ENCODE measurements at regions not wholly inside any gene's neighbourhood (a gene's known extent, or its start where the extent isn't known, plus 50 kb on each side); places are given as distances from the start of the nearest gene placed in this dataset.
"Not testable (repeated sequence)": the region's sequence is repeated elsewhere in the genome, so short reads cannot be mapped to it uniquely, and the experiment has no call there.

DNA sequence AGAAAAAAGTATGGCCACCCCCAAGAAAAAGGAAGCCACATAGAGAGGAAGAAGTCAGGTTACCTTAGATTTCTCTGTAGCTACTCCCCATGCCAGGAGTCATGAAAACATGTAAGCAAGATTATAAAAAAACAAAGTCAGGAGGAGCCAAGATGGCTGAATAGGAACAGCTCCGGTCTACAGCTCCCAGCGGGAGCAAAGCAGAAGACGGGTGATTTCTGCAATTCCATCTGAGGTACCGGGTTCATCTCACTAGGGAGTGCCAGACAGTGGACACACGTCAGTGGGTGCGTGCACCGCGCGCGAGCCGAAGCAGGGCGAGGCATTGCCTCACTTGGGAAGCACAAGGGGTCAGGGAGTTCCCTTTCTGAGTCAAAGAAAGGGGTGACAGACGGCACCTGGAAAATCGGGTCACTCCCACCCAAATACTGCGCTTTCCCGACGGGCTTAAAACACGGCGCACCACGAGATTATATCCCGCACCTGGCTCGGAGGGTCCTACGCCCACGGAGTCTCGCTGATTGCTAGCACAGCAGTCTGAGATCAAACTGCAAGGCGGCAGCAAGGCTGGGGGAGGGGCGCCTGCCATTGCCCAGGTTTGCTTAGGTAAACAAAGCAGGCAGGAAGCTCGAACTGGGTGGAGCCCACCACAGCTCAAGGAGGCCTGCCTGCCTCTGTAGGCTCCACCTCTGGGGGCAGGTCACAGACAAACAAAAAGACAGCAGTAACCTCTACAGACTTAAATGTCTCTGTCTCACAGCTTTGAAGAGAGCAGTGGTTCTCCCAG, 347.3 kb downstream of the HINT1 start:
- not testable (repeated sequence) for DNase-seq

DNA sequence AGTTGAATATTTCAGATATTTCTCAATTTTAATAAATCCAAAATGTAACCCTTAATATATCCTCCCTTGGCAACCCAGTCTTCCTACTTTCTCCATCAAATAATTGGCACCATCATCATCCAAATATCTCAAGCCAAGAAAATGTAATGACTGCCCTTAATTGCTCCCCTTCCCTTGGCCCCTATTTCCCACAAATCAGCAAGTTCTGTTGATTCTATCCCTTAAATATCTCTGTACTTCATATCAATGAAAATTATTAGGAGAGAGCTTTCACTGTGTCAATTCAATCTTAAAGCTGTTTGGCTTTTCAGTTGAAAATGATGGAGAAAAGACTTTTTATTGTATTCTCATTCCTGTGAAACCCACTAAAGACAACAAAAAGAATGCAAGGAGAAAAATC, 349.8 kb downstream of the HINT1 start:
- no peak for DNase-seq

DNA sequence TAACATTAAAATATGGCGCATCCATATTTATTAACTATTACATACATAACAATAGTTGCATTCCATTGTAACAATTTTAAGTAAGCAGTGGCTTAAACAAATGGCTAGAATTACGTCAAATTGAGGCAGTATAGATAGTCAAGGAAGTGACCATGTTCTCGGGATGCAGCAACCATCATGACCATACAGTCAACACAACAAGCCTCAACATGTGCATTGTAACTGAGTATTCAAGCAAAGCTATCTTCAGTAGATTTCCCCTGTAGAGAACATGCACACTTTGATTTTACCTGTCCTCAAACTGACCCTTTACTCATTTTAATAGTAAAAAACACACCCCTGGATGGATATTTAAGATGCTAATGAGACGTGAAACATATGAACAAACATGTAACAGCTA, 356.4 kb downstream of the HINT1 start:
- DNase-seq: no peak

DNA sequence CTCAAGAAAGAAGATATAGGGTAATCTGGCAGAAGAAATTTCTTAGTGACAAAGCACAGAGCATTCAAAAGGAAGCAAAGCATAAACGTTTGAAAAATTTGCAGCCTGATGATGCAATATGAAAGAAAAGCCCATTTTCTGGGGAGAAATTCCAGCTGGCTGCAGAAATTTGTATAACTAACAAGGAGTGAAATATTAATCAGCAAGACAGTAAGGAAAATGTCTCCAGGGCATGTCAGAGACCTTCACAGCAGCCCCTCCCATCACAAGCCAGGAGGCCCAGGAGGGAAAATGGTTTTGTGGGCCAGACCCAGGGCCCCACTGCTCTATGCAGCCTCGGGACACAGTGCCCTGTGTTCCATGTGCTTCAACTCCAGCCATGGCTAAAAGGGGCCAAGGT, 359.4 kb downstream of the HINT1 start:
- DNase-seq: no peak

DNA sequence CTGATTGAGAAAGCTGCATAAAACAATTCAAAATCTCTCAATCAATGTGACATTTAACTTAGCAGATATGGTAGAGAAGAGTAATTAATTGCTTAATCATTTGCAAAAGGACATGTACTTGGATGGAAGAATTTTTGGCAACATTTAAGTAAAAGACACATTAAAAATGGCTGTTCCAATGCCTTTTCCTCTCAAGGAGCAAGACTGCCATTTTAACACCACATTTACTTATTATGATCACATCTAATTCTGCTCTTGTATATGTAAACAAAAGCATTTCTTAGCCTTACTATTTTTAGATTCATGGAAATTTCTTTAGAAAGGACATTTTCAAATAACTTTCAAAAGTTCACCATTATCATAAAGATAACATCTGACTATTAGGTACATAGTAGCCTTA, 360.0 kb downstream of the HINT1 start:
- DNase-seq: no peak

DNA sequence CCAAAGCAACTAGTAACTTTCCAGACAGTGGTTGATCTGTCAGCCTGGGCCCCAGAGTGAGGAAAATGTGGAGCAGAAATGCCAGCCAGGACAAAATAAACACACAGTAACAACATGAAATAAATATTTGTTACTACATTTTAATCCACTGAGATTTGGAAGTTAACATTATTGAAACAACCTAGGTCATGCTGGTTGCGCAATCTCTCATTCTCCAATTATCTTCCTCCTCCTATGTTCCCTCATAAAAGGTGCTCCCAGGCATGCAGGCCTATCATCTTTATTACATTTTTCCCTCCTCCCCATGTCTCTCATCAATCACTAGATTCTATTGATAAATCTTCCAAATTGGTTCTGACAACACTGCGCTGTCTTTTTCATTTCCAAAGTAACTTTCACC, 363.1 kb downstream of the HINT1 start:
- no peak for DNase-seq

DNA sequence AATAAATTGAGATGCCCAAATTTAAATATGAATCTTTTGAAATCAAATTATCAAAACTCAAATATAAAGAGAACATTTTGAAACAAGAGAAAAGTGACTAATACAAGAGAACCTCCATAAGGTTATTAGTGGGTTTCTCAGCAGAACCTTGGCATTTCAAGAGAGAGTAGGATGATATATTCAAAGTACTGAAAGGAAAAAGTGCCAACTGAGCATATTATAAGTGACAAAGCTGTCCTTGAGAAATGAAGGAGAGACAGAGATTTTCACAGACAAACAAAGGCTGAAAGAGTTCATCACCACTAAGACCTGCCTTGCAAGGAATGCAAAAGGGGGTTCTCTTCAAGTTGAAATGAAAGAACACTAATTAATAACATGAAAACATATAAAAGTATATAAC, 366.0 kb downstream of the HINT1 start:
- no peak for DNase-seq

DNA sequence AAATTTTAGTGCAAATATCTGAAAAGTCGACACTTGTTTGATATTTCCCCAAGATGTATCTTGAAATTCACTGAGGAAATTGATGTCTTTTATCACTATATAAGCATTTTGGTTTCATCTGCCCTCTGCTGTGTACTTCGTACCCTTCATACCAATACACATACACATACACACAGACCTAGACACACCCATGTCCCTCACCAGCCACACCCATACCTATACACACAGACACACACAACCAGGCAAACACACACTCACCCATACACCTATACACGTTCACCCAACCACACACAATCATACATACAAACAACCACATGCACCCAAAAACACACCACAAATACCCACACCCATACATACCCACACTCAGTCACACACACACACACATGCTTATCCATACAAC, 367.8 kb downstream of the HINT1 start:
- no peak for DNase-seq

DNA sequence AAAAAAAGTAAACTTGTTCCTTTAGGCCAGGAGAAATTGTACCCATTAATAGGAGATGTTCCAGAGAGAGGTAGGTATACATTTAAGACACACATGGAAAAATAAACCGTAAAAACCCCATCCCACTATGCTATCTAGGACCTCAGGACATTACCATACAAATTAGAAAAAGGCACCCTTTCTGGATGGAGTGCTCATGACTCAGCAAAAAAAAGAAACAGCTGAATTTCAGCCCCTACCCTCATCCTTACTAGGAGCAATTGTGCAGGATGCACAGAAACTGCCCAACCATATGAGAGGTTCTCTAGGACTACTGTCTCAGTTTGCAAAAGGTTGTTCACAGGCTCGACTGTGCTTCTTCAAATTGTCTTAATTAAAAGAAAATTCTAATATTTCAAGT, 368.2 kb downstream of the HINT1 start:
- DNase-seq: no peak

DNA sequence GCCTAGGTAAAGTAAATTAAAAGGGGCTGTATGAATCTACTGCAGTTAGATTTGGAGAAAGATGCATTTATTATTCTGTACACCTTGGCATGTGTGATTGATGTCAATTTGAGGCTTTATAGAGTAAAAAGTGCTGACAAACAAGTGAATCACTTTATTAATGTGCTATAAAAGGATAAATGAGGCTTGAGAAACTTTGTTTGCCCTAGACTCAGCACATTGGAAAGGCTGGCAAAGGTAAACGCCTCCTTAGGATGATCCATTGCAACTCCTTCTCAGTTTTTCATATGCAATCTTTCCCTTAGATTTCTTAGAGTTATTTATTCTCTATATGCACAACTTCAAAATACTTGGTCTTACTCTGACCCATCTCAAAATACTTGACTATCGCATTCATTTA, 369.0 kb downstream of the HINT1 start:
- no peak for DNase-seq

DNA sequence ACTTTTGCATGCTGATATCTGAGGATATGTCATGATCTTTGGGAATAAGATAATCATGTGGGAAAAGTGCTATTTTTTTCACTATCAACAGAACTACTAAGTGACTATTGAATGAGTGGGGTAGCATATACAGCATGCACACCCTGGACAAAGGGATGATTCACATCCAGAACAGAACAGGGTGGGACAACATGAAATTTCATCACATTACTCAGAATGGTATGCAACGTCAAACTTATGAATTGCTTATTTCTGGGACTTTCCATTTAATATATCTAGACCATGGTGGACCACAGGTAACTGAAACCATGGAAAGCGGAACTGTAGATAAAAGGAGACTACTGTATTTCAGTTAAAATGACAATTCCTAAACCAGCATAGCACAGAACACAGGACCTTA, 370.0 kb downstream of the HINT1 start:
- no peak for DNase-seq

DNA sequence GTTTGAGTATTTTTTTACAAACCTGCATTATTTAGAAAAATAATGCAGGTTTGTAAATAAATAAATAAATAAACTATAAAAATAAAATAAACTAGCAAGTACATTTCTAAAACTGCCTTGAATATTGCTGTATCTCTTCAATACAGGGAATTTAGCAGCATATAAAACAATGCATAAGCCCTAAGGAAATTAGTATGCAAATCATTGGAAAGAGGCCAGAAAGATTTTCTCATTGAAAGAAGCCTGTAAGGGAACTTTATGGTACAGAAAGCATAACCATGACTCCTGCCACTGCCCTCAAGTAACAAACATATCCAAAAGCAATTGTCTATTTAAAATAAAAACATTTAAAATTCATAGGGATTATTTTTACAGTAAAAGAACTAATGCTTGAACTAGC, 387.3 kb downstream of the HINT1 start:
- no peak for DNase-seq

DNA sequence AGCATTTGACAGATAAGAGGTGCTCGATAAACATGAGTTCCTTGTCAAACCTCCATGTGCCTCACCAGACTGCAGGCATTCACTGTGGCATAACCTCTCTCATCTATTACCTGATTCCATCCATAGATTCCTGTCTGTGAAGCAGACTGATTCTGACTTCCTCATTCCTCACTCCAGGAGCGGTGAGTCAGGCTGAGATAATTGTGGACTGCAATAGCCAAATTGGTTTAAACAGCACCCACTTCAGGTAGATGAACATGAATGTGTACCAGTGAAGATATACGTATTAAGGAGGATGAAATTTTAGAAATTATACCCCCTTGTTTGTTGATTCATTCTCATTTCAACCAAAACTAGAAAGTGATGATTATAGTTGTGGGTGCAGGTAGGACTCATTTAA, 391.2 kb downstream of the HINT1 start:
- peak in 3 of 4 experiments; percentile 19 to 41 (median 34) for DNase-seq

DNA sequence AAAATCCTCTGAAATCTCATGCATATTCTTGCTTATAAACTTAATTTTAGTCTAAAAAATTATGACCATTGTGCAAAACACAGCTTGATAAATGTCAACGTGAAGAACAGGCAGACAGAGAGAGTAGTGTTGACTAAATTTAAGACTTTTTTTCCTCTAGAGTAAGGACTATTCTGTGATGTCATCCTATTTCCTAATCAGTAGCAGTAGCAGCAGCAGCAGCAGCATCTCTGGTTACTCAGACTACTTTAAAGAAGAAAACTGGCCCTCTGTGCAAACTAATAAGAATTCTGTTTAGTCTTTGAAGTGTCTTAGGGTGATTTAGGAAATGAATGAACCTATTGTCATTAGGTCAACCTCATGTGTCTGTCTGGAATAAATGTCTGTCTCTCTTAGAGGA, 403.0 kb downstream of the HINT1 start:
- DNase-seq: peak; percentile 17 to 76 (median 45)

DNA sequence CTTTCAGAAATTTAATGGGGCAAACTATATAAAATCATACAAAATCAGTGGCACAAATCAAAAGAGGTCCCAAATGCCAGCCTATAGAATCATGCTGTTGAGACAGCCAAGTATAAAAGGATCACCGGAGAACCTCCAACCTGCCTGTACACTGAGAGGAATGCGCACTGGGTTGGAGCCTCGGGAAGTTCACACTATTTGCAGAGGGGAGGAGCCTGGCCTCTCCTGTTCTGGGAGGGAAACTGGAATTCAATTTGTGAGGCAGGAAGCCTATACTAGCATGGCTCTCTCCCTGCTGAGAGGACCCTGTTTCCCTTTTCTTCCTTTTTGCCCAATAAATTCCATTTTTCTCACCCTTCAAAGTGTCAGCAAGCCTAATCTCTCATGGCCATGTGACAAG, 406.0 kb downstream of the HINT1 start:
- DNase-seq: no peak

DNA sequence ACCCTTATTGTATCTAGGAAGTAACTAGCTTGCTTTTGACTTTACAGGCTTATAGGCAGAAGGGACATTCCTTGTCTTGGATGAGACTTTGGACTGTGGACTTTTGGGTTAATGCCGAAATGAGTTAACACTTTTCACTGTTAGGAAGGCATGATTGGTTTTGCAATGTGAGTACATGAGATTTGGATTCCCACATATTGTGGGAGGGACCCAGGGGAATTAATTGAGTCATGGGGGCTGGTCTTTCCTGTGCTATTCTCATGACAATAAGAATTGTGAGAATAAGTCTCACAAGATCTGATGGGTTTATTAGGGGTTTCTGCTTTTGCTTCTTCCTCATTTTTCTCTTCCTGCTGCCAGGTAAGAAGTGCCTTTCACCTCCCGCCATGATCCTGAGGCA, 417.5 kb downstream of the HINT1 start:
- no peak for DNase-seq

DNA sequence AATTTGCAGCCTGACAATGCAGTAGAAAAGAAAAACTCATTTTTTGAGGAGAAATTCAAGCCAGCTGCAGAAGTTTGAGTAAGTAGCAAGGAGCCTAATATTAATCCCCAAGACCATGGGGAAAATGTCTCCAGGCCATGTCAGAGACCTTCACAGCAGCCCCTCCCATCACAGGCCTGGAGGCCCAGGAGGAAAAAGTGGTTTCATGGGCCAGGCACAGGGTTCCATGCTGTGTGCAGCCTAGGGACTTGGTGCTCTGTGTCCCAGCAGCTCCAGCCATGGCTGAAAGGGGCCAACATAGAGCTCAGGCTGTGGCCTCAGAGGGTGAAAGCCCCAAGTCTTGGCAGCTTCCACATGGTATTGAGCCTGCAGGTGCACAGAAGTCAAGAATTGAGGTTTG, 418.4 kb downstream of the HINT1 start:
- DNase-seq: not testable (repeated sequence)

DNA sequence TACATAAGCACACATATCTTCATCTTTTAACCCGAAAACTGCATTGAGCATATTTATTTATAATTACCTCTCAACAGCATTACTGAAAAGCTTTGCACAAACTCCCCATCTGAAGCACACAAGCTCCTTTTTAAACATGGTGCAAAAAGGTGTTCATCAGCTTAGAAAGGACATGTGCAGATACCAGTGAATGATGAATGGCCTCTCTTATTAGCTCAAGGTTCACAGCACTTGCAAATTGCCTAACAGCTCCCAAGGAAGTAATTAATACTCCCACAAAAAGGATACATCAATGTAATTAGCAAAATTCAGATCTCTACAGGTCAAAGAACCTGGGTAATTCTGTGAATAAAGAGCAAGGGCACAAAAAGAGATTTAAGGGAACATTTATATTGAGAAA, 422.0 kb downstream of the HINT1 start:
- no peak for DNase-seq

DNA sequence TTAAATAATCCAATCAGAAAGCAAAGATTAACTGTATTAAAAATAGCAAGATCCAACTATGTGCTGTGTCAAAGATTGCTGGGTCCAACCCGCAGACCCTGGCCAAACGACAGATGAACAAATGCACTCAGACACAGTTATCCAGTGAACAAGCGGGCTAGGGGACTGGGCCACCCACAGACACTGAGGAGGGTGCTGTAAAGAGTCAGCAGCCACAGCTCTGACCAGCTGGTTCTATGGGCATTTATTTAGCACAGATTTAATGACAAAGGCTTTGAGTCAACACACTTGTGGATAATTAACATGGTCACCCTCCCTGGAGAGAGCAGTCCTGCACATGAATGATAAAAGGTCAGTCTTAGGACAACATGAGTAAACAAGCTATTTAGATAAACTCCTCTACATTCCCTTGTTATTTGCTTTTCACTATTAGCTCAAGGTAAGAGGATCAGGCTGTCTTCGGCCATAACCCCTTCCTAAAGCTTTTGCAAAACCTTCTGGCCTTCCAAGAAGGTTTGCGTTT, 424.9 kb downstream of the HINT1 start:
- no peak for DNase-seq

DNA sequence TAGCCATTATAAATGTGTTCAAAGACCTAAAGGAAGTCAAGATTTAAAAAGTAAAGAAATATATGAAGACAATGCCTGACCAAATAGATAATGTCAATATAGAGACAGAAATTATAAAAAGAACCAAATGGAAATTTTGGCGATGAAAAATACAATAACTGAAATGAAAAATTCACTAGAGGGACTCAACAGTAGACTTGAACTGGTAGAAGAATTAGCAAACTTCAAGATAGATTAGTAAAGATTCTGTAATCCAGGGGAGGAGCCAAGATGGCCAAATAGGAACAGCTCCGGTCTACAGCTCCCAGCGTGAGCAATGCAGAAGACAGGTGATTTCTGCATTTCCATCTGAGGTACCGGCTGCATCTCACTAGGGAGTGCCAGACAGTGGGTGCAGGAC, 433.2 kb downstream of the HINT1 start:
- DNase-seq: no peak

DNA sequence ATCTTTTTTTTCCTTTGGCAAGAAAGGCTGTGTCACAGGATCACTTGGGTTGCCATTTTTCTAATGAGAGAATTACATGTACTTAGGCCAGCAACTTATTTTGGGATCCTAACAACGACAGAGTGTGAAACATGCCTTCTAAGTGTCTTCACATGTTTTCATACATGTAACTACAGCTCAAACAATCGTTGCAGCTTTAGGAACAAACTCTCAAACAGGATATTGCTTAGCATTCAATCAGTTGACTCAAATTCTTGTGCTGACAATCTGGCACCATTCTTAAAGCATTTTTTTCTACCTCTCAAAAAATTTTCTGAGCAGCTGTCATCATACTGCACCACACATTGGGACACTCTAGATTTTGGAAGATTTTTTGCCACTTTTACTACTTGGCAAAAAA, 435.5 kb downstream of the HINT1 start:
- no peak for DNase-seq

DNA sequence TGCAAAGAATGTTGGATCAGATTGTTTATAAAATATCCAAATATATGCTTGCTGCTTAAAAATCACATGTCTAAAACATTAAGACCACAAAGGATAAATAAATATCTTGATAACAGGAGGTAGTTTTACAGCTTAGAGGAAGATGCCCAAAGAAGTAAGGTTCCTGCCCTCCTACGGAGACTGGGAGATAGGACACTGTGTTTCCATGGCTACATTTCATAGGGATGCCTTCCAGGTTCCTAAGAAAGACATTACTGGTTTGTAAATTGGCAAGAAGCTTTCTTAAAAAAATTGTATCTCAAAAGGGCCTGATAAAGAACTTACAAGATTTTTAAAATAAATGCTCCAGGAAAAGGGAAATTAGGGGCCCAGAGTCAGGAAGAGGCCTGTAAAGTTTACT, 437.2 kb downstream of the HINT1 start:
- no peak for DNase-seq

DNA sequence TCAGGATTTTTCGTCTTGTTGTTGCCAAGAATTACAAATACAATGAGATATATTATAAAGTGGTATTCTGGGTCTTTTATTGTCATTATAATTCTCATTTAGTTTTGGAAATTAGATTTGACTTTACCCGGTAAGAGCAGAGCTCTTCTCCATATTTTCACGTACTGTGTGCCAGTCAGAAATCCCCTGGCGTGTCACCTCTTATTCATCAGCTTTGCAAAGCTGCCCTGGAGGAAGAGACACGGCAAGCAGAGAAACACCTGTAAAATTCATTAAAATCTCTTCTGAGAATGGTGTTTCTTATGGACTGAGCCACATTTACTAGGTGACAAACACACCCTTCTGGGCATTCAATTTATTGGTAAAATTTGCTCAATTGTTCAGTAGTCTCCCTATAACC, 440.4 kb downstream of the HINT1 start:
- DNase-seq: no peak

DNA sequence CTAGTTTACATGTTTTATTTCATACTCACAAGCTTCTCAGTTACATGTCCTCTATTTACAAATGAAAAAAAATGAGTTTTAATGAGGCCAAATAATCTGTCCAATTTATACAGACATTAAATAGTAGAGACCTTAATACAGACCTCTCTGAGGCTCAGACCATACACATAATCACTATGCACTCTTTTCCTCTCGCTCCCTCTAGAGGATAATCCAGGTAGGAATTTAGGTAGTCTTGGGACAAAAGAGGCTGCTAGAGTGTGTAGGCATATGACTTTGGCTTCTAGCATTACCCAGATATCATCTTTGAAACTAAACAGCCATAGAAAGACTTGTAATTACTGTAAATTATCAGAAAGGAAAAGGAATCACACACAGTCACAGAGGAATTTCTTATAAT, 444.7 kb downstream of the HINT1 start:
- peak; percentile 7 to 38 (median 22) for DNase-seq

DNA sequence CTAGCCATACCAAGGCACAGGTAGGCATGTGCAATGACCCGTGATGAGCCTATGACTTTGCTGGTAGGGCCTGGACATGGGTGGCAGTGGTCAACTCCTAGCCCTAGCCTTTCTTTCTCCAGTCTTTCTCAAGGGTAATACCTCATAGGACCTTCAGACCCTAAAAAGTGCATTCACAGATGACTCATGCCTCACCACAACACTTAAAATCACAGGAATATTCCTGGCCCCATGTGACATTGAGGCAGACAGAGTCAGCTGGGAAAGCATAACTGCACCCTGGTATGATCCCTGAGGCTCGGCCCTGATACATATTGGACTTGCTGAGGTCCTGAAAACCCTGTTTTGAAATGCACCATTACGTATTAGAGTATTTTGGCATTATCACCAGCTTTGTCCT, 449.5 kb downstream of the HINT1 start:
- DNase-seq: peak in 1 of 4 experiments; percentile 6

Data from suppressor macrophage (primary cell).